Activated T-cell treated with anti-CD3 and anti-CD28 coated beads, Interleukin-2, amount 50 U/mL, for 1 hour (primary cell): ENCODE measurements at regions not wholly inside any gene's neighbourhood (a gene's known extent, or its start where the extent isn't known, plus 50 kb on each side); places are given as distances from the start of the nearest gene placed in this dataset.
"Not testable (repeated sequence)": the region's sequence is repeated elsewhere in the genome, so short reads cannot be mapped to it uniquely, and the experiment has no call there.

Experiments used
- DNase-seq: peaks from one replicate; pipeline ENCODE4 v3.0.0-alpha.2; 2020

GRCh38 chr5:101917166-101917565 is 378.9 kb downstream of the SLCO4C1 start:
- no peak for DNase-seq

DNA sequence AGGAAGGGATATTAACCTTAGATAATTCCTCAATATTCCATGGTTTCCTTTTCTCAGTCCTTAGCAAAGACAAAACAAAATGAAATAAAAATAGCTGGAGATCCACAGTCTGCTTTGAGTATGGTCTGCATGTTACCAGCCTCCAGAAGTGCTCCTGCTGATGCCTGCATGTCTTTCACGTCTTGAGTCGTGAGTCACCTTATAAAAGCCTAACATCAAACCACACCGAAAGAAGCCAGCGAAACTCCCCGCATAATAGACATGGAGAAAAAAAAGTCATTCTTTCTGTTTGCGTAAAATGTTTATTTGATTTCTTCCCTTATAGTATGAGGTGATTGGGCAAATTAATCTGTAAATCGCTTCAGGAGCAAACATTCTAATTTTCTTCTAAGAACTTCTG is 380.5 kb downstream of the SLCO4C1 start:
- no peak for DNase-seq

GRCh38 chr5:101904736-101905135 is 391.3 kb downstream of the SLCO4C1 start:
- no peak for DNase-seq

- no peak for DNase-seq
Measured at GRCh38 chr5:101897914-101898313, 398.2 kb downstream of the SLCO4C1 start.

DNA sequence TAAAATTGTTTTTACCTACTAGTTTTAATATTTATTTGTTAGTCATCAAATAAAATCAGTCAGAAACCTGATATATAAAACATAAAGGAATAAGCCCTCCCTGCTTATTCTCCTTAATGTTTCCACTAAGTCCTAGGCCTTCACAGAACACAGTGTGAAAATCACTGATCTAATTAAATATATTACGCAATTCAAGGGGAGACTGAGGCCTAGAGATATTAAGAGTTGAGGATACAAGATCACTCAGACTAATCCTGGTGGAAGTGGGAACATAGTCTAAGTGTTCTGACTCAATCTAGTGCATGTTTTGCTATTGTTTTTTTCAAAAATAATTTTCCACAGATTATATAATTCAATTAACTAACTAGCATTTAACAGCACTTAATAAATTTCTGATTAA is 401.1 kb downstream of the SLCO4C1 start:
- no peak for DNase-seq

DNA sequence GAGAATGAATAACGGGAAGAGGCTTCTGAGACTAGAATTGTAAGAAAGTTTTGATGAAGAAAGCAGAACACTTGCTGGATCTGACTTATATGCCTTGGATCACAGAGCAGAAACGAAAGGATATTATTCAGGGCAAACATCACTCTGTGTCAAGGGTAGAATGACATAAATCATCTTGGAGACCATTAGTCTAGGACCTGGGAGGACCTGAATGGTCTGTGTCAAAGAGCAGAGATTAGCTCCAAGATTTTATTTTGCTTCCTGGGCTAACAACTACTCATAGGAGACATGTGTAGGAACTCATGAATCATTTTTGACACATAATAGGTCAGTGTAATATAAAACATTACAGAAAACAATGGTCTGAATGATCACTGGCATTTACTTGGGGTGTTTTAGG is 417.9 kb downstream of the SLCO4C1 start:
- DNase-seq, result no peak

GRCh38 chr5:101877451-101877850 is 418.6 kb downstream of the SLCO4C1 start:
- DNase-seq, result no peak

- no peak for DNase-seq
Measured at GRCh38 chr5:101866473-101866872, 429.6 kb downstream of the SLCO4C1 start.

DNA sequence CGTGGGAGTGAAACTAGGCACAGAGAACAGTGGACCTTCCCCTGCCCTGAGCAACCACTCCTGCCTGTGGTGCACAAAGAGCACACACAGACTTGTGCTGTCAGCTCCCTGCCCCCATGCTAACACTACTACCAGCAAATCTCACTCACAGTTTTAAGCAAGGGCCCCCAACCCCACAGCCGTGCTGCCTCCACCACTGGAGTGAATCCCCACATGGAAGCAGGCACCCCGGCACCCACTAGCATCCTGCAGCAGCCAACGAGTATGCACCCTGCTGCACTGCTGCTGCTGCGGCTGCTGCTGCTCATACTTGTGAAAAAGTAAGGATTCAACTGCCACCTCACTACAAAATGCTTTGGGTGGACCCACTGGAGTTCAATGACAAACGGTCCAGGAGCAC is 435.5 kb downstream of the SLCO4C1 start:
- no peak for DNase-seq

GRCh38 chr5:101860145-101860544 is 435.9 kb downstream of the SLCO4C1 start:
- no peak for DNase-seq

DNA sequence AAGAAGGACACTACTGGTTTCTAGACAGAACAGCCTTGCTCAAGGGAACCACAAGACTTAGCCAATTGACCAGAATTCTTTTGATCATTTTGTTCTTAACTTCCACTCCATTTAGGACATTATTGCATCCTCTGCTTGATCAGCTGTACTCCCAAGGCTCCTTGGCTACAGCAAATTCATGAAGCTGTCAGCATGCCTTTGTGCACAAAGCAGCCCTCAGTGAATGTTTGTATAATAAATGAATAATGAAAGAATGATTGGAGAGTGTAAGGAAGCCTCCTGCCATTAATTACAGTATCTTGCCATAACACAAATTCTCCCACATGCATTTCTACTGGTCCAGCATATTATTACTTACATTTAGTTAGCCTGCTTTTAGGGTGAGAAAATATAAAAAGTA is 449.6 kb downstream of the SLCO4C1 start:
- no peak for DNase-seq

GRCh38 chr5:101843055-101843454 is 453.0 kb downstream of the SLCO4C1 start:
- no peak for DNase-seq

- no peak for DNase-seq
Measured at GRCh38 chr5:101838435-101838834, 457.6 kb downstream of the SLCO4C1 start.

DNA sequence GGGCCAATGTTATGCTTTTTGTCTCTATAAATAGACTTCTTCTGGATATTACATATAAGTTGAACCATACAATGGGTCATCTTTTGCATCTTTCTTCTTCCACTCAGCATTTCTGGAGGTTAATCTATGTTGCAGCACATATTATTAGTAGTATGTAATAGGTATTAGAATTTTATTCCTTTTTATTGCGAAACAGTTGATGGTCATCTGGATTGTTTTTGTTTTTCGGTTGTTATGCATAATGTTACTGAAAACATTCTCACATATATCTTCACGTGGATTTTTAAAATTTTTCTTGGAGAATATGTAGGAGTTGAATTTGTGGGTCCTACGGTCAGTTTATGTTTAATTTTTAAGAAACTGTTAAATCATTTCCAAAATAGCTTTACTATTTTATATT is 466.8 kb downstream of the SLCO4C1 start:
- DNase-seq, result no peak

DNA sequence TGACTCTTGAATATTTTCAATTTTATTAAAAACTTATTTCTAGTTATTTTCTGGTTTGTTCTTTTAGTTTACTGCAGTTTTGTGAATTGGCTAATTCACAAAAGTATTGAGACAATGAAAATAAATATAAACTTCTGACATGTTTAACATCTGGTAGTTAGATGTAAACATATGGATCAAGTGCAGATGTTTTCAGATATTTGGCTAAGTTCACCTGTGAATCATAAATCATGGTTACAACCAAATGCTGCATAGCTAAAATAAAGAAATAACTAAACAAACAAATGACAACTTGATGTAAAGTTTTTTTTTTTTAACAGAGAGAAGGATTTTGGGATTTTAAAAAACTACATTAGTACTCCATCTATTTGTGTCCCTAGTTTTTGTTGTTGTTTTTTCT is 484.6 kb downstream of the SLCO4C1 start:
- DNase-seq, result no peak

DNA sequence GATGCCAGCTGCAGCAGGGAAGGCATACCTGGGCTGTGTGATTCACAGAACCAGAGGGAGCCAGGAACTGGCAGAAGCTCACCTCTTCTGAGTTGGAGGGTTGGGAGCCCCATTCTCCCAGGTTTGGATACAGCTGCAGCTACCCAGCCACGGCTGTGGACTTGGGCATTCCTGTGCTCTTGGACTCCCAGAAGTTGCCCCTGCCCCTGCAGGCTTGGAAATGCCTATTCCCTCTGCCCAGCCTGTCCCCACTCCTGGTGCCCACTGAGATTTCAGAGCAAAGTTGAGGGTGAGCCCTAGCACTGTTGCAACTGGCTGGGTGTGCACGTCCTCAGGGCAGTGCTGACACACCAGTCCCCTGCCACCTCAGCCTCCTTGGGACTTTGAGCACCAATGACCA is 489.7 kb downstream of the SLCO4C1 start:
- no peak for DNase-seq

DNA sequence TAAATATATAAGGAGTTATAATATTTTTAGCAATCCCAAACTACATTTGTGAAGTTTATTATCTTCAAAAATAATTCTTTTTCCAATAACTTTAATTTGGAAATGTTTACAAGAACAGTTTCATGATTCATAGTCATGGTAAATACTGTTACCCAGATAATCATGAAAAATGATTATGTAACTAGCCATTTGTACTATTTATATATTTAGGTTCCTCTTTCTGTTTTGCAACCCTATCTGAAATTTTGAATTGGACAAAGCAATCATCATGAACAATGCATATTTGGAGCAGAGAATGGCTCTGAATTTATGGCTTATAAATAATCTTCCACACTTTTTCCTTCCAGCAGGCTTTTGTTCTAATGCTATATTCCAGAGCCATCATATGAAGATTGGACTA is 499.7 kb downstream of the SLCO4C1 start:
- no peak for DNase-seq

DNA sequence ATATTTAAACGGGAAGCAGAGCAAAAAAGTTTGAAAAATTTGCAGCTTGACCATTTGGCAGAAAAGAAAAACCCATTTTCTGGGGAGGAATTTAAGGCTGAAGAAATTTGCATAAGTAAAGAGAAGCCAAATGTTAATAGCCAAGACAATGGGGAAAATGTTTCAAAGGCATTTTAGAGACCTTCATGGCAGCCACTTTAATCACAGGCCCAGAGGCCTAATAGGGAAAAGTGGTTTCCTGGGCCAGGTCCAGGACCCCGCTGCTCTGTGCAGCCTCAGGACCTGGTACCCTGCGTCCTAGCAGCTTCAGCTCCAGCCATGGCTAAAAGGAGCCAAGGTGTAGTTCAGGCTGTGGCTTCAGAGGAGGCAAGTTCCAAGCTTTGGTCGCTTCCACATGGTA is 507.3 kb downstream of the SLCO4C1 start:
- DNase-seq, result no peak

- no peak for DNase-seq
Measured at GRCh38 chr5:101785090-101785489, 511.0 kb downstream of the SLCO4C1 start.

- DNase-seq, result no peak
Measured at GRCh38 chr5:101783241-101784013, 512.7 kb downstream of the SLCO4C1 start.

GRCh38 chr5:101782352-101783103 is 513.6 kb downstream of the SLCO4C1 start:
- DNase-seq, result no peak

DNA sequence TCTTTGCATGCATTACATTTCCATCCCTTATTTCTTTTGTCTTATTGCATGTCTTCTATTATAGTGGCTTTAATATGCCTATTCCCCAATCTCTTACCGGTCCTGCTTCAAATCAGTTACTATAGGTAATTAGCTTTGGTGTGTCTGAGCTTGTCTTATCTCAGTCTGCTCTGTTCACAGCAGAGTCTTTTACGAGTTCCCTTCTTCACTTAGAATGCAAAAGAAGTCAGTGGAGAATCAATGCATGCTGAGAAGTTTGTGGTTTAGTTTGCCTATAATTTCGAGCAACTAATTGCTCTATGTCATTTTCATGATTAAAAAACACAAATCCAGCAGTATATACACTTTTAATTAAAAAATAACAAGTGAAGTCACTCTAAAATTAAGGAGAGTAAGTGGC is 545.0 kb downstream of the SLCO4C1 start:
- DNase-seq, result no peak

DNA sequence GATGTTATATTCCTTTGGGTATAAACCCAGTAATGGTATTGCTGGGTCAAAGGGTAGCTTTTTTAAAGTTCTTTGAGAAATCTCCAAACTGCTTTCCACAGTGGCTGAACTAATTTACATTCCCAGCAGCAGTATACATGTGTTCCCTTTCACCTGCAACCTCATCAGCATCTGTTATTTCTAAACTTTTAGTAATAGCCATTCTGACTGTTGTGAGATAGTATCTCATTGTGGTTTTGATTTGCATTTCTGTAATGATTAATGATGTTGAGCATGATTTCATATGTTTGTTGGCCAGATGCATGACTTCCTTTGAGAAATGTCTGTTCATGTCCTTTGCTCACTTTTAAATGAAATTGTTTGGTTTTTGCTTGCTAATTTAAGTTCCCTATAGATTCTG is 553.1 kb downstream of the SLCO4C1 start:
- not testable (repeated sequence) for DNase-seq

DNA sequence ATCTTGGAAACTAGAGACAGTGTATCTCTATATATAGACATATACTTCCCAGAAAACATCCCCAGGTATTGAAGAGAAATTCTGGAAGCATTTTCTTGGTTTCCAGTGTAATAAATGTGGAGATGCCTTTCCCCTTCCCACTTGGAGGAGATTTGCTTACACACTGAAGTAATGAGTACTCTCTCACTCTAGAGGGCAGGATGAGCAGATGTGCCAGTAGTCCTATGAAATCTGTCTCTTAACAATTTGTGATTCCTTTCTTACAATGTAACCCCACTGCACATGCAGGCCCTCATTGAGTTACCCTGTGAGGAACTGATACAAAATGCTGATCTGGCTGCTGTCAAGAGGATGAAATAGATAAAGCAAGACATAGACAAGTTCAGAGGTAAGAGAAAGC is 567.2 kb downstream of the SLCO4C1 start:
- no peak for DNase-seq

DNA sequence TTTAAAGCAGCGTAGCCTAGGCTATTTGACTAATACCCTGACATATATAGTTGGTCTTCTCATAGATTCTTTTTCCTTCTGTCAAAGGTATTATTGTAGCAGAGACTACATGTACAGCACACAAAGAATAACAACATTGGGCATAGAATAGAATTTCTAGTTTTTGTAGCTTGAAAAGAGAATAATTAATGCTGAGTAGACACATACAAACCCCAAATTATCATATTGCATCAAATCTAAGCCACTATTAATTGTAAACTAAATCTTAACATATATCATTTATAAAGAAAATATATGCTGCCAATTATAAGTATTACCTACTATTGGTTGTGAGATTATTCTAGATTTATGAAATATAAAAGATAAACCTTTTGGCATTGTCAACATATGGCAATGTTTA is 574.5 kb downstream of the SLCO4C1 start:
- DNase-seq, result no peak
